ENCODE measurements at regions not wholly inside any gene's neighbourhood (a gene's known extent, or its start where the extent isn't known, plus 50 kb on each side); places are given as distances from the start of the nearest gene placed in this dataset.
"Not testable (repeated sequence)": the region's sequence is repeated elsewhere in the genome, so short reads cannot be mapped to it uniquely, and the experiment has no call there.

GRCh38 chr12:126390969-126391566 is 1325.8 kb downstream of the AACS start:
- in situ Hi-C loops (cut with MboI; ENCODE audit: low sequenced_read_pairs), result no loop called here

- in situ Hi-C loops (cut with MboI; ENCODE audit: low sequenced_read_pairs), result no loop called here
Measured at GRCh38 chr12:126396536-126396935, 1331.3 kb downstream of the AACS start.

- in situ Hi-C loops (cut with MboI; ENCODE audit: low sequenced_read_pairs), result no loop called here
Measured at GRCh38 chr12:126397071-126397581, 1331.9 kb downstream of the AACS start.

GRCh38 chr12:126397660-126398059 is 1332.4 kb downstream of the AACS start:
- in situ Hi-C loops (cut with MboI; ENCODE audit: low sequenced_read_pairs), result no loop called here

GRCh38 chr12:126400831-126401230 is 1335.6 kb downstream of the AACS start:
- in situ Hi-C loops (cut with MboI; ENCODE audit: low sequenced_read_pairs), result no loop called here

- in situ Hi-C loops (cut with MboI; ENCODE audit: low sequenced_read_pairs), result no loop called here
Measured at GRCh38 chr12:126404293-126404881, 1339.2 kb downstream of the AACS start.

GRCh38 chr12:126418400-126418799 is 1353.2 kb downstream of the AACS start:
- in situ Hi-C loops (cut with MboI; ENCODE audit: low sequenced_read_pairs), result no loop called here

- in situ Hi-C loops (cut with MboI; ENCODE audit: low sequenced_read_pairs), result no loop called here
Measured at GRCh38 chr12:126419131-126419530, 1353.9 kb downstream of the AACS start.

GRCh38 chr12:126424696-126425095 is 1359.5 kb downstream of the AACS start:
- in situ Hi-C loops (cut with MboI; ENCODE audit: low sequenced_read_pairs), result no loop called here

- in situ Hi-C loops (cut with MboI; ENCODE audit: low sequenced_read_pairs), result no loop called here
Measured at GRCh38 chr12:126425264-126425663, 1360.0 kb downstream of the AACS start.

GRCh38 chr12:126428769-126429168 is 1363.5 kb downstream of the AACS start:
- in situ Hi-C loops (cut with MboI; ENCODE audit: low sequenced_read_pairs), result no loop called here

- in situ Hi-C loops (cut with MboI; ENCODE audit: low sequenced_read_pairs), result no loop called here
Measured at GRCh38 chr12:126430921-126431320, 1365.7 kb downstream of the AACS start.

- in situ Hi-C loops (cut with MboI; ENCODE audit: low sequenced_read_pairs), result no loop called here
Measured at GRCh38 chr12:126431767-126432166, 1366.5 kb downstream of the AACS start.

GRCh38 chr12:126432780-126433179 is 1367.5 kb downstream of the AACS start:
- in situ Hi-C loops (cut with MboI; ENCODE audit: low sequenced_read_pairs), result no loop called here

GRCh38 chr12:126434412-126434985 is 1369.3 kb downstream of the AACS start:
- in situ Hi-C loops (cut with MboI; ENCODE audit: low sequenced_read_pairs), result no loop called here

GRCh38 chr12:126436041-126436440 is 1370.8 kb downstream of the AACS start:
- in situ Hi-C loops (cut with MboI; ENCODE audit: low sequenced_read_pairs), result no loop called here

GRCh38 chr12:126437934-126438333 is 1372.7 kb downstream of the AACS start:
- in situ Hi-C loops (cut with MboI; ENCODE audit: low sequenced_read_pairs), result no loop called here

GRCh38 chr12:126443977-126444376 is 1378.7 kb downstream of the AACS start:
- in situ Hi-C loops (cut with MboI; ENCODE audit: low sequenced_read_pairs), result no loop called here

- in situ Hi-C loops (cut with MboI; ENCODE audit: low sequenced_read_pairs), result no loop called here
Measured at GRCh38 chr12:126447346-126447745, 1382.1 kb downstream of the AACS start.

GRCh38 chr12:126451809-126452208 is 1386.6 kb downstream of the AACS start:
- in situ Hi-C loops (cut with MboI; ENCODE audit: low sequenced_read_pairs), result no loop called here

- in situ Hi-C loops (cut with MboI; ENCODE audit: low sequenced_read_pairs), result not testable (repeated sequence)
Measured at GRCh38 chr12:126452686-126453085, 1387.5 kb downstream of the AACS start.

- in situ Hi-C loops (cut with MboI; ENCODE audit: low sequenced_read_pairs), result no loop called here
Measured at GRCh38 chr12:126454581-126454980, 1389.3 kb downstream of the AACS start.

Data from HL-60/S4 (cell line).